Neuronal stem cell (in vitro differentiated cells): ENCODE measurements at regions not wholly inside any gene's neighbourhood (a gene's known extent, or its start where the extent isn't known, plus 50 kb on each side); places are given as distances from the start of the nearest gene placed in this dataset.

Source experiments
- DNase-seq: peaks from one replicate; pipeline ENCODE4 v3.0.0-alpha.2; 2013; ENCODE audit warnings: low spot score
- H2AFZ ChIP-seq: one replicate; pipeline ENCODE4 v1.6.1; 2013; ENCODE audit warnings: mild to moderate bottlenecking, low read length, inconsistent platforms
- H2AK5ac ChIP-seq: 2 replicates; pipeline ENCODE4 v1.6.1; 2013; ENCODE audit warnings: low read depth, mild to moderate bottlenecking, inconsistent platforms, low read length, moderate library complexity, mixed read lengths
- H2BK120ac ChIP-seq: 2 replicates; pipeline ENCODE4 v1.6.1; 2013; ENCODE audit warnings: low read depth, mild to moderate bottlenecking, inconsistent platforms, low read length, moderate library complexity, mixed read lengths
- H2BK12ac ChIP-seq: one replicate; pipeline ENCODE4 v1.6.1; 2013; ENCODE audit warnings: low read length, inconsistent platforms
- H2BK15ac ChIP-seq: 2 replicates; pipeline ENCODE4 v1.6.1; 2013; ENCODE audit warnings: mild to moderate bottlenecking, low read length, inconsistent platforms, mixed read lengths
- H2BK5ac ChIP-seq: one replicate; pipeline ENCODE4 v1.6.1; 2013; ENCODE audit warnings: inconsistent platforms, mild to moderate bottlenecking, low read length, moderate library complexity
- H3K14ac ChIP-seq: one replicate; pipeline ENCODE4 v1.6.1; 2013; ENCODE audit warnings: low read length, inconsistent platforms
- H3K18ac ChIP-seq: 2 replicates; pipeline ENCODE4 v1.6.1; 2013; ENCODE audit warnings: low read length, inconsistent platforms
- H3K23ac ChIP-seq: 2 replicates; pipeline ENCODE4 v1.6.1; 2013; ENCODE audit warnings: low read depth, mild to moderate bottlenecking, mixed read lengths, low read length, inconsistent platforms; ENCODE audit not compliant: poor library complexity
- H3K27ac ChIP-seq: replicated peaks from 3 replicates; pipeline ENCODE4 v1.5.1; 2013; ENCODE audit warnings: low read length, inconsistent platforms
- H3K27me3 ChIP-seq, 3 experiments: 2 replicates each; pipeline ENCODE4 v1.6.1; 2013; ENCODE audit warnings: low read length in 3 of 3, mild to moderate bottlenecking in 2 of 3, inconsistent platforms in 1 of 3, low read depth in 1 of 3, mixed read lengths in 1 of 3, moderate library complexity in 1 of 3; ENCODE audit not compliant: control insufficient read depth in 3 of 3, insufficient read depth in 3 of 3
- H3K36me3 ChIP-seq, 2 donors: replicated peaks in 1 of 2; 2 replicates each; pipeline ENCODE4 v1.6.1; 2013; ENCODE audit warnings: low read length in 2 of 2; ENCODE audit not compliant: control insufficient read depth in 2 of 2, insufficient read depth in 2 of 2
- H3K4ac ChIP-seq: 2 replicates; pipeline ENCODE4 v1.6.1; 2013; ENCODE audit warnings: inconsistent platforms, mild to moderate bottlenecking, low read length, moderate library complexity
- H3K4me1 ChIP-seq, 2 donors: 1 replicate in 1 of 2; 2 replicates in 1 of 2; pipeline ENCODE4 v1.6.1; 2013; ENCODE audit warnings: low read length in 2 of 2, low read depth in 1 of 2; ENCODE audit not compliant: control insufficient read depth in 2 of 2, insufficient read depth in 1 of 2
- H3K4me2 ChIP-seq: one replicate; pipeline ENCODE4 v1.6.1; 2013; ENCODE audit warnings: mild to moderate bottlenecking, low read length, inconsistent platforms; ENCODE audit not compliant: insufficient read depth, poor library complexity, severe bottlenecking
- H3K4me3 ChIP-seq, 2 donors: 2 replicates each; pipeline ENCODE4 v1.5.1; 2013; ENCODE audit warnings: low read length in 2 of 2, mild to moderate bottlenecking in 2 of 2, inconsistent platforms in 1 of 2, moderate library complexity in 1 of 2
- H3K79me1 ChIP-seq: one replicate; pipeline ENCODE4 v1.6.1; 2013; ENCODE audit warnings: low read depth, mild to moderate bottlenecking, inconsistent platforms, low read length, moderate library complexity
- H3K9ac ChIP-seq: one replicate; pipeline ENCODE4 v1.6.1; 2013; ENCODE audit warnings: mild to moderate bottlenecking, low read depth, low read length, inconsistent platforms; ENCODE audit not compliant: poor library complexity
- H3K9me3 ChIP-seq, 2 donors: replicated peaks in 1 of 2; 2 replicates each; pipeline versions ENCODE3 to v1.6.1; 2013; ENCODE audit warnings: low read length in 2 of 2, mild to moderate bottlenecking in 2 of 2, inconsistent platforms in 1 of 2, low read depth in 1 of 2, mixed read lengths in 1 of 2, moderate library complexity in 1 of 2; ENCODE audit not compliant: control insufficient read depth in 2 of 2, insufficient read depth in 1 of 2
- H4K8ac ChIP-seq: one replicate; pipeline ENCODE4 v1.6.1; 2013; ENCODE audit warnings: low read depth, mild to moderate bottlenecking, inconsistent platforms, low read length, moderate library complexity
- H4K91ac ChIP-seq: one replicate; pipeline ENCODE4 v1.6.1; 2013; ENCODE audit warnings: low read length, low read depth, mild to moderate bottlenecking, inconsistent platforms; ENCODE audit not compliant: poor library complexity
- WGBS, 2 donors: extraction: QIAGEN DNeasy Blood & Tissue Kit; methylation state at CpG; one replicate each; pipeline ENCODE4 v1.1.7; 2013; ENCODE audit warnings: missing lambda C conversion rate in 2 of 2, mixed read lengths in 1 of 2; ENCODE audit not compliant: insufficient read length in 2 of 2, insufficient replicate concordance in 1 of 2; ENCODE audit errors: extremely low coverage in 2 of 2; 5-methylcytosine and 5-hydroxymethylcytosine counted together

DNA sequence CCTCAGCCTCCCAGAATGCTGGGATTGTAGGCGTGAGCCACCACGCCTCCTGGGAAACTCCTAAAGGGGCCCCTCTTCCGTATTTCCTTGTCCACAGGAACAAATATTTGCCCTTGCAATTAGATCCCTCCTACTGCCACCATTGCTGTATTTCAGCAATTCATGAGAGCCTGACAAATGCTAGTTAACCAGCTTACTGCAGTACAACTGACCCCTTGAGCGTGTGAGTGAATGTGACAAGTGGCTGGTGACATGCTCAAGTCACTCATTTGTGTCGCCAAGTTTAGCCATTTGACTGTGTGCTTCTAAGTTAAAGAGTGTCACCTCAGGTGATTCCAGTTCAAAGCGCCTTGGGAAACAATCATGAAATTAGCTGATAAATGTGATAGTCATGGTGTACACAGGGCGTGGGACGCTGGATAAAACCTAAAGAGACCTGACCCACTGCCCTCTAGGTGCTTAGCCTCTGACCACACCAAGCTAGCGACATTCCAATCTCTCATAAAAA lies 56.1 kb upstream of the MAP1LC3B2 start:
- Histone ChIP-seq H3K79me1 (no peaks in the 10 kb centered on the region), H3K27ac (no peak overlapping the region), H3K9me3 (no peaks in the 10 kb centered on the region), H4K8ac (no peak overlapping the region), H3K18ac (no peak overlapping the region), H2BK120ac (no peak overlapping the region), H3K4me3 (no peak overlapping the region), H2BK12ac (no peak overlapping the region), H2BK5ac (no peak overlapping the region), H3K36me3 (no peaks in the 10 kb centered on the region), H3K14ac (no peak overlapping the region), H3K27me3 (peaks cover 0 to 30% (median 0%) of the 10 kb centered on the region in 3 experiments), H3K23ac (no peak overlapping the region), H2BK15ac (no peak overlapping the region), H3K9ac (no peak overlapping the region), H3K4me1 (peaks cover 3 to 5% of the 10 kb centered on the region in 2 donors), H3K4me2 (no peak overlapping the region), H3K4ac (no peak overlapping the region), H2AFZ (no peak overlapping the region), H4K91ac (no peak overlapping the region), H2AK5ac (no peak overlapping the region)
- WGBS, 2 donors, result no CpG with 5 or more reads among the region's 9 CpGs
- DNase-seq, result no peak

DNA sequence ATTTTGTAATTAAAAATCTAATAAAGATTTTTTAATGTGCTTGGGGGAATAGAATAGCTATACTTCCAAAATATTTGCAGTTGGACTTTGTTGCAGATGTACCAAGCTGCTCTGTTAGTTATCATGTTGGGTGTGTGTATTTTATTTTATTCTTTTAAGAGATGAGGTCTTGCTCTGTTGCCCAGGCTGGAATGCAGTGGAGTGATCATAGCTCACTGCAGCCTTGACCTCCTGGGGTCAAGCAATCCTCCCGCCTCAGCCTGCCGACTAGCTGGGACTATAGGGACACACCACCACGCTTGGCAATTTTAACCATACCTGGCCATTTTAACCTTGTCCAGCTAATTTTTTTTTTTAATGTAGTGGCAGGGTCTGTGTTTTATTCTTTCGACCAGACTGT lies 54.7 kb upstream of the MAP1LC3B2 start:
- H3K4me2 ChIP-seq, result no peak overlapping the region
- no peak overlapping the region for H3K18ac ChIP-seq
- no peak overlapping the region for H4K8ac ChIP-seq
- H3K4me1 ChIP-seq, result peaks cover 3 to 8% of the 10 kb centered on the region in 2 donors
- no peak overlapping the region for H2BK12ac ChIP-seq
- H2BK5ac ChIP-seq, result no peak overlapping the region
- no peak for DNase-seq
- H2BK120ac ChIP-seq, result no peak overlapping the region
- H4K91ac ChIP-seq, result no peak overlapping the region
- no peak overlapping the region for H3K14ac ChIP-seq
- H3K4ac ChIP-seq, result no peak overlapping the region
- H2AFZ ChIP-seq, result no peak overlapping the region
- no peak overlapping the region for H3K27ac ChIP-seq
- no peak overlapping the region for H2BK15ac ChIP-seq
- no peak overlapping the region for H3K9ac ChIP-seq
- H3K23ac ChIP-seq, result no peak overlapping the region
- no peaks in the 10 kb centered on the region for H3K36me3 ChIP-seq
- WGBS, 2 donors, result no CpG with 5 or more reads among the region's 4 CpGs
- no peaks in the 10 kb centered on the region for H3K79me1 ChIP-seq
- no peak overlapping the region for H2AK5ac ChIP-seq
- H3K4me3 ChIP-seq, result no peak overlapping the region
- H3K27me3 ChIP-seq, result peaks cover 0 to 41% (median 5%) of the 10 kb centered on the region in 3 experiments
- no peaks in the 10 kb centered on the region for H3K9me3 ChIP-seq

DNA sequence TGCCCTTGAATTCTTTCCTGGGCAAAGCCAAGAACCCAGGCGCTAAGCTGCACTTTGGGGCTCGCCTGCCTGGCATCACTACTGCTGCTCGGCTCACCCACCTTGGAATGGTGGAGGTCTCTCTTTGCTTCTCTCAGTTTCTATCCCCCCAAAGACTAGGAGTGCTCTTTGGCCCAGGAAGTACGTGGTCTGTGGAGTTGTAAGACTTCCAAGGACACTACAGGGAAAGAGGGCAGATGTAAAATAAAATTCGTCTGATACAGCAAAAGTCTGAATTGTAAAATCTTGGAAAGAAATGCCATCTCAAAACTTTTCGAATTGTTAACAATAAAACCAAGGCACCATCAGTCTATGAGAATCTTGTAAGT lies 52.5 kb upstream of the MAP1LC3B2 start:
- Histone ChIP-seq H3K4me1 (peaks cover 3 to 8% of the 10 kb centered on the region in 2 donors), H3K36me3 (no peaks in the 10 kb centered on the region), H2BK12ac (no peak overlapping the region), H4K91ac (no peak overlapping the region), H3K18ac (no peak overlapping the region), H3K4ac (no peak overlapping the region), H3K14ac (no peak overlapping the region), H3K27ac (no peak overlapping the region), H4K8ac (no peak overlapping the region), H2AK5ac (no peak overlapping the region), H3K9me3 (no peaks in the 10 kb centered on the region), H3K9ac (no peak overlapping the region), H2BK120ac (no peak overlapping the region), H3K23ac (no peak overlapping the region), H3K27me3 (peaks cover 0 to 41% (median 5%) of the 10 kb centered on the region in 3 experiments), H2BK15ac (no peak overlapping the region), H2BK5ac (no peak overlapping the region), H3K79me1 (no peaks in the 10 kb centered on the region), H3K4me2 (peak overlapping the region; percentile 46), H3K4me3 (no peak overlapping the region), H2AFZ (peak overlapping the region; percentile 18)
- no CpG with 5 or more reads among the region's 6 CpGs for WGBS, 2 donors
- DNase-seq, result no peak

DNA sequence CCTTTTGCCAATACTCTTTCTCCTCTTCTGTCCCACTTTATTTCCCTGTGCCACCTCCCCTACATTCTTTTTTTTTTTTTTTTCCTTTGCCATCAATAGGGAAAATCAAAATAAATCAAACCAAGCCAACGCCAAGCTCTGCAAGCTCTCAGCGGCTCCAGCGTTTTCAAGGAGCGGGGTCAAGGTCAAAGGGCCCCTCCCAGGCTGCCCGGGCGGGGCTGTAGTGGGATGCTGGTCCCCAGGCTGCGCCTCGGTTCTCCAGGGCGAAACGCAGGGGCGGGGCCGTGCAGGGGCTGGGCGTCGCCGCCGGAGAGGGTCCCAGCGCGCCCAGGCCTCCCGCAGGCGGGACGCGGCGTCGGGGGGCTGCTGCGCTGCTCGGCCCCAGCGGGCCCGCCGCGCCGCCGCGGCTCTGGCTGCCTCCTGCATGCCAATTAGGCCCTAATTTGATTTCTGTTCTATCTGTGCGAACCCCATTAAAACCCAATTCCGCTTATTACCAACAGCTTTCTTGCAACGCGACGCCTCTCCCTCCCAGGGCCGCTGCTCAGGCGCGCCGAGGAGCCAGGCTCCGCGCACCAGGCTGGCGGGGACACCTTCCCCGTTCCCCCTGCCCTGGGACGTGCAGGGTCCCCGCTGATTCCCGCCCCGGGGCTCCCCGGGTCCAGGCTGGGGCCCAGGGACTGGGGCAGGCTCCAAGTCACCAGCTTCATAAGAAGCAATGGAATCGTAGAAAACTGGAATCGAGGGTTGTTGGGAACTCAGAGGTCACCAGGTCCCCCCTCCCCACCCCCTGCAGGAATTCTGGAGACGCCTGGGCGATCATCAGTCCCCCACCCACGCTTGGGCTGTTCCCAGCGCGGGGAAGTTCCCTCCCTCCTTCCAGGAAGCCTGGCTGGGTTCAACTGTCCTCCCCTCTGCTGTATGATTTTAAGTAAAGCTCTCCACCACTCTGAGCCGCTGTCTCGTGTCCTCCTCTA lies 50.7 kb upstream of the MAP1LC3B2 start:
- H4K8ac ChIP-seq, result no peak overlapping the region
- no peaks in the 10 kb centered on the region for H3K79me1 ChIP-seq
- H2BK15ac ChIP-seq, result peak overlapping the region; percentile 60
- H3K4ac ChIP-seq, result no peak overlapping the region
- no peak overlapping the region for H3K27ac ChIP-seq
- peaks cover 0 to 41% (median 5%) of the 10 kb centered on the region in 3 experiments for H3K27me3 ChIP-seq
- H3K9me3 ChIP-seq, result no peaks in the 10 kb centered on the region
- WGBS, 2 donors, result no CpG with 5 or more reads among the region's 60 CpGs
- H3K4me1 ChIP-seq, result peaks cover 3 to 8% of the 10 kb centered on the region in 2 donors
- H3K4me3 ChIP-seq, result peak overlapping the region; percentile 24 to 79
- H2BK12ac ChIP-seq, result no peak overlapping the region
- H3K14ac ChIP-seq, result no peak overlapping the region
- H3K23ac ChIP-seq, result peak overlapping the region; percentile 21
- DNase-seq, result peak; percentile 48
- peak overlapping the region; percentile 93 for H2AFZ ChIP-seq
- H4K91ac ChIP-seq, result no peak overlapping the region
- H2AK5ac ChIP-seq, result peak overlapping the region; percentile 46
- no peak overlapping the region for H2BK120ac ChIP-seq
- peak overlapping the region; percentile 96 for H3K18ac ChIP-seq
- H3K4me2 ChIP-seq, result peak overlapping the region; percentile 97
- no peak overlapping the region for H2BK5ac ChIP-seq
- H3K9ac ChIP-seq, result peak overlapping the region; percentile 73
- H3K36me3 ChIP-seq, result no peaks in the 10 kb centered on the region
